GM23338 (cell line): ENCODE measurements at regions not wholly inside any gene's neighbourhood (a gene's known extent, or its start where the extent isn't known, plus 50 kb on each side); places are given as distances from the start of the nearest gene placed in this dataset.

Experiments used
- ATAC-seq: fragments of 200-7000 bp; cut with Tn5 transposase; 3 replicates; pipeline ENCODE4 v1.9.1; 2020
- DNase-seq: peaks from one replicate; pipeline ENCODE4 v3.0.0-alpha.2; 2015; ENCODE audit warnings: low spot score
- H2AFZ ChIP-seq: fragments of 200-600 bp; sonication (generic); 2 replicates; pipeline ENCODE4 v1.8.0; 2016; ENCODE audit warnings: antibody characterized with exemption, mild to moderate bottlenecking, moderate library complexity
- H3F3A ChIP-seq: fragments of 200-600 bp; sonication (generic); replicated peaks from 2 replicates; pipeline ENCODE4 v1.8.0; 2017; ENCODE audit warnings: antibody characterized with exemption, mixed run types, low read depth
- H3K27ac ChIP-seq: fragments of 200-600 bp; sonication (generic); 2 replicates; pipeline ENCODE4 v1.6.1; 2016; ENCODE audit warnings: low read depth
- H3K27me3 ChIP-seq: fragments of 200-600 bp; sonication (generic); 2 replicates; pipeline ENCODE4 v1.8.0; 2016; ENCODE audit warnings: mild to moderate bottlenecking, mixed run types, moderate library complexity; ENCODE audit not compliant: insufficient read depth
- H3K36me3 ChIP-seq: fragments of 200-600 bp; sonication (generic); 2 replicates; pipeline ENCODE4 v1.8.0; 2016; ENCODE audit warnings: mild to moderate bottlenecking; ENCODE audit not compliant: insufficient read depth
- H3K4me1 ChIP-seq: fragments of 200-600 bp; sonication (generic); 2 replicates; pipeline ENCODE4 v1.8.0; 2016; ENCODE audit warnings: mild to moderate bottlenecking, moderate library complexity; ENCODE audit not compliant: insufficient read depth
- H3K4me2 ChIP-seq: fragments of 200-600 bp; sonication (generic); 2 replicates; pipeline ENCODE4 v1.7.1; 2017; ENCODE audit warnings: mixed run types
- H3K4me3 ChIP-seq: fragments of 200-600 bp; sonication (generic); 2 replicates; pipeline ENCODE4 v1.6.1; 2016; ENCODE audit warnings: mixed run types
- H3K79me2 ChIP-seq: fragments of 200-600 bp; sonication (generic); replicated peaks from 2 replicates; pipeline ENCODE4 v1.8.0; 2017; ENCODE audit warnings: mild to moderate bottlenecking; ENCODE audit not compliant: insufficient read depth
- H3K9me2 ChIP-seq: fragments of 200-600 bp; sonication (generic); 2 replicates; pipeline ENCODE4 v1.8.0; 2017; ENCODE audit not compliant: insufficient read depth
- H4K20me1 ChIP-seq: fragments of 200-600 bp; sonication (generic); replicated peaks from 2 replicates; pipeline ENCODE4 v1.8.0; 2017; ENCODE audit warnings: mild to moderate bottlenecking; ENCODE audit not compliant: insufficient read depth
- H3K27ac Mint-ChIP-seq: 2 replicates; pipeline ENCODE4 v1.8.0; 2020; ENCODE audit warnings: inconsistent platforms, mild to moderate bottlenecking, moderate library complexity, mixed read lengths
- H3K27me3 Mint-ChIP-seq: 3 replicates; pipeline ENCODE4 v1.8.0; 2022; ENCODE audit warnings: low read depth, mild to moderate bottlenecking, moderate library complexity, mixed read lengths, inconsistent platforms; ENCODE audit not compliant: insufficient read depth, poor library complexity
- H3K36me3 Mint-ChIP-seq: 3 replicates; pipeline ENCODE4 v1.8.0; 2021; ENCODE audit warnings: low read depth, mild to moderate bottlenecking, inconsistent platforms, moderate library complexity, mixed read lengths
- H3K4me1 Mint-ChIP-seq: 3 replicates; pipeline ENCODE4 v1.8.0; 2020; ENCODE audit warnings: mild to moderate bottlenecking, inconsistent platforms, mixed read lengths
- H3K4me3 Mint-ChIP-seq: 3 replicates; pipeline ENCODE4 v1.8.0; 2021; ENCODE audit warnings: moderate library complexity, mild to moderate bottlenecking, inconsistent platforms, mixed read lengths
- H3K9me3 Mint-ChIP-seq: 3 replicates; pipeline ENCODE4 v1.8.0; 2020; ENCODE audit warnings: moderate library complexity, mild to moderate bottlenecking, inconsistent platforms, mixed read lengths
- JUNB ChIP-seq: IDR thresholded peaks from one replicate; pipeline ENCODE4 v1.6.1; 2016; ENCODE audit warnings: antibody characterized with exemption; ENCODE audit not compliant: unreplicated experiment
- NANOG ChIP-seq: IDR thresholded peaks from 2 replicates; pipeline ENCODE4 v1.6.1; 2016; ENCODE audit warnings: antibody characterized with exemption, borderline replicate concordance
- ZNF114 ChIP-seq: fragments of 250-450 bp; sonication (Bioruptor Pico); IDR thresholded peaks from 2 replicates; pipeline ENCODE4 v1.5.0; 2020; ENCODE audit warnings: mild to moderate bottlenecking, moderate library complexity

DNA sequence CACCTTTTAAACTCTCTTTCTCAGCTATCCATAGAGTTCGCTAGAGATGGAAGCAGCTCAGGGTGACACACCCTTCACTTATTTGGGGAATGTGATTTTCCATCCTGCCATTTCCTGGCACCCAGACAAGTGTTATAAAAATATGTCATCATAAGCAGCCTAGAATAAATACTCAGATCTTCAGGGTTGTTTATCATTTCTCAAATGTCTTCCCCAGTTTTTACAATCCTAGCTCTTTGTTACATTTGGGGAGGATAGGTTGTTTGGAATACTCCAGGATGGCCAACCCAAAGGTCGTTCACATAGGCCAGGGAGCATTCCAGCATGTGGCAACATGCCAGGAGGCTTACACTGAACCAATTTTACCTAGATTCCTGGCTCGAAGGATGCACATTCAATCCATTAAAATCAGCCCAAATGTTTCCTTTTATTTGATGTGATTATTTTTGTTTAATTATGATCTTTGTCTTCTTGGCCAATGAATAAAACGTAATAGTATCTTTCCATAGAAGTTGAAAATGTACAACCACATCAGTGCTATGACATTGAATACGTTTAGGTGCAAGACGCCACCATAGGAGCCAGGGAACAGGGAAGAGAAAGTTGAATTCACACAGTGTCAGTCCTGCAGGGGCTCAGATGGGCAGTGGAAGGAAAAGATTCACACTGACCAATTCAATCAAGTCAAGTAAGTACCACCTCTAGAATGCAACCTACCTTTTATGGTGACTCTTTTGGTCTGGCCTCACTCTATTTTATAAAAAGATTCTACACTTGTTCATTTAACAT is 537.7 kb upstream of the MDFIC2 start:
- peaks cover 2% of the 10 kb centered on the region; the same call in 1 of the 2 replicates for H3K9me2 ChIP-seq
- no peak overlapping the region for H3K27ac Mint-ChIP-seq
- peaks cover 26% of the 10 kb centered on the region for H3K4me1 ChIP-seq
- no peak overlapping the region for H3K4me3 ChIP-seq
- H3K27ac ChIP-seq: no peak overlapping the region
- H3K9me3 Mint-ChIP-seq: peaks cover 5% of the 10 kb centered on the region; the same call in 1 of the 3 replicates
- H3K36me3 Mint-ChIP-seq: no peaks in the 10 kb centered on the region; the same call in 1 of the 3 replicates
- no peak overlapping the region for H2AFZ ChIP-seq
- H4K20me1 ChIP-seq: no peaks in the 10 kb centered on the region
- DNase-seq (no peak), ATAC-seq (no peak)
- no peak overlapping the region for H3K4me3 Mint-ChIP-seq
- H3K36me3 ChIP-seq: no peaks in the 10 kb centered on the region
- no peak for TF ChIP-seq JUNB
- H3K4me2 ChIP-seq: no peak overlapping the region
- no peaks in the 10 kb centered on the region for H3F3A ChIP-seq
- peaks cover 32% of the 10 kb centered on the region for H3K4me1 Mint-ChIP-seq
- no peaks in the 10 kb centered on the region for H3K27me3 ChIP-seq
- no peaks in the 10 kb centered on the region for H3K79me2 ChIP-seq
- peaks cover 5% of the 10 kb centered on the region for H3K27me3 Mint-ChIP-seq

DNA sequence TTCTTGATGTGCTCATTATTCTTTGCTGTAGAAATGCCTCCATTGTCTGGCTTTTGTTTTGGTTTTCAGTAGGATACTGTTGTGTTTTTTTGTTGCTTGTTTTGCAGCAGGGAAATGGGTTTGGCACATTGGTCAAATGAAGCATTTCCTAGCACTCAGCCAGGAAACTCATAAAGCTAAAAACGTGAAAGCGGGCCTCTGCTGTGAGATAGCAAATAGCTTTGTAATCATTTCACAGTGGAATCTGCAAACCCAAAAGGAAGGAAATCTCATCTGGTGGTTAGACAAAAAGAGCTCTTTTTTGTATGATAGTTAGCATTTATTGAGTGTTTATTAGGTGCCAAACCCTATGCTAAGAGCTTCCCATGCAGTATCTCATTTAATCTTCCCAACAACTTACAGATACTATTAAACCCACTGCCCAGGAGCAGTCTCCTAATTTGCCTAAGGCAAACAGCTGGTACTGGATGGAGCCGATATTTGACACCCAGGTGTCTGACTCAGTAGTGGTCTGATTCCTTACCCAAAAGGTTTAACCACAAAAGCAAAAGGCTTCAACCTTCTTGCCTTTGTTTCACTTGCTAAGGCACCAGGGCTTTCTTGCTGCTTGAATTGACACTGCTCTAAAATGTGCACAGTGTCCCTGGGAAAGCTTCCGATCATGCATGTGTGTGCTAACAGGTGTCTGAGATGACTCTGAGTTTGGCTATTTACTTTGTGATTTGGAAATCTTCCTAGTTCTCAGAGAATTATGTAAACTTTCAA is 527.9 kb upstream of the MDFIC2 start:
- H3K27me3 Mint-ChIP-seq: no peaks in the 10 kb centered on the region
- Histone ChIP-seq H3K4me3 (no peak overlapping the region), H3F3A (no peaks in the 10 kb centered on the region), H3K4me2 (peak overlapping the region; percentile 34; the same call in 1 of the 2 replicates), H3K27me3 (no peaks in the 10 kb centered on the region), H3K79me2 (no peaks in the 10 kb centered on the region), H3K27ac (no peak overlapping the region), H2AFZ (peak overlapping the region; percentile 48), H3K36me3 (no peaks in the 10 kb centered on the region), H3K9me2 (peaks cover 11% of the 10 kb centered on the region; the same call in 1 of the 2 replicates), H3K4me1 (peaks cover 12% of the 10 kb centered on the region), H4K20me1 (no peaks in the 10 kb centered on the region)
- peaks cover 10% of the 10 kb centered on the region for H3K36me3 Mint-ChIP-seq
- H3K27ac Mint-ChIP-seq: no peak overlapping the region
- H3K9me3 Mint-ChIP-seq: no peaks in the 10 kb centered on the region; the same call in 1 of the 3 replicates
- peaks cover 14% of the 10 kb centered on the region for H3K4me1 Mint-ChIP-seq
- ATAC-seq (peak; percentile 62), DNase-seq (peak; percentile 23)
- no peak for TF ChIP-seq ZNF114 (CRISPR knock-in tag)
- no peak for TF ChIP-seq JUNB
- no peak overlapping the region for H3K4me3 Mint-ChIP-seq

DNA sequence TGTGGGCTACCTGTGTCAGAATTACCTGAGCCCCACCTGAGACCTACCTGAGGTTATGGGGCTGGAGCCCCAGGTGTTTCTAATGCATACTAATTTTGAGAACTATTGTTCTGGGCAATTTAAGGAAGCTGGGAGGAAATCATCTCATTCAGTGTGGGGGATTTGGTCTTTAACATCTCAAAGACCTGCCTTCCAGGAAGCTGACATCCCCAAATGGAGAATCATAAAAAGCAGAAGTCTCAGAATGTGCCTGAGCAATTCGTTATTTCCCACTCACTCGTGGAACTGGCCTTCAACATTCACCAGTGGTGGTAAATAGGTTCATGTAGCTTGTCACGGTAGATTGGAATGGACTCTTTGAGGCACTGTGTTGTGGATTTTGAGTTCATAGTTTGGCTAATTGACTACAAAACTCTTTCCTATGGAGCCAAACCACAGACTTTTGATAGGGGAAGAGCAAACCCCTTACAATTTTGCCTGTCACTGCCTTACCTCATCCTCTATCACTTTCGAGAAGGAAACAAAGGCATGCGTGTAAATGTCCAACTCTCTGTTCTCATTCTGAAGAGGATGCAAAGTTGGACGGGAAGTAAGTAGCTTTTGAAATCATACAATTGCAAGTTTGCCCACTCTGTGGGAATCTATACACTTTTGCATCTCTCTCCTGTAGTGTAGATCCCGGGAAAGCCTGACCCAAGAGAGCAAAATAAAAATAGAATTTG is 521.0 kb upstream of the MDFIC2 start:
- TF ChIP-seq NANOG (peak; percentile 62; the same call in 1 of the 2 replicates), ZNF114 (CRISPR knock-in tag) (no peak)
- Mint-ChIP-seq H3K27me3 (peaks cover 2% of the 10 kb centered on the region), H3K36me3 (peaks cover 10% of the 10 kb centered on the region), H3K4me3 (peak overlapping the region; percentile 22; the same call in 1 of the 3 replicates), H3K4me1 (peaks cover 13% of the 10 kb centered on the region), H3K9me3 (no peaks in the 10 kb centered on the region; the same call in 1 of the 3 replicates), H3K27ac (peak overlapping the region; percentile 74)
- Histone ChIP-seq H3K36me3 (no peaks in the 10 kb centered on the region), H3K27me3 (no peaks in the 10 kb centered on the region), H3F3A (no peaks in the 10 kb centered on the region), H3K4me3 (no peak overlapping the region), H3K4me1 (peaks cover 23% of the 10 kb centered on the region), H3K9me2 (no peaks in the 10 kb centered on the region; the same call in none of the 2 replicates), H2AFZ (peak overlapping the region; percentile 40; the same call in 1 of the 2 replicates), H3K4me2 (peak overlapping the region; percentile 47; the same call in 1 of the 2 replicates), H3K79me2 (no peaks in the 10 kb centered on the region), H4K20me1 (no peaks in the 10 kb centered on the region), H3K27ac (no peak overlapping the region)
- no peak for DNase-seq
- no peak; the same call in 2 of the 3 replicates for ATAC-seq
